NCI-H748 (cell line): ENCODE measurements at regions not wholly inside any gene's neighbourhood (a gene's known extent, or its start where the extent isn't known, plus 50 kb on each side); places are given as distances from the start of the nearest gene placed in this dataset.
A peak's percentile ranks its signal among the peaks of the same experiment; 100 is the strongest.
"Not testable (repeated sequence)": the region's sequence is repeated elsewhere in the genome, so short reads cannot be mapped to it uniquely, and the experiment has no call there.

Experiments used
- DNase-seq: peaks from one replicate; lab custom pipeline; 2025; ENCODE audit not compliant: unreplicated experiment; lab: John Stamatoyannopoulos, UW

GRCh38 chr11:38595359-38596016, 1997.5 kb upstream of the RAG2 start:
- DNase-seq: not testable (repeated sequence)

GRCh38 chr11:38594895-38595294, 1996.9 kb upstream of the RAG2 start:
- no peak for DNase-seq

DNA sequence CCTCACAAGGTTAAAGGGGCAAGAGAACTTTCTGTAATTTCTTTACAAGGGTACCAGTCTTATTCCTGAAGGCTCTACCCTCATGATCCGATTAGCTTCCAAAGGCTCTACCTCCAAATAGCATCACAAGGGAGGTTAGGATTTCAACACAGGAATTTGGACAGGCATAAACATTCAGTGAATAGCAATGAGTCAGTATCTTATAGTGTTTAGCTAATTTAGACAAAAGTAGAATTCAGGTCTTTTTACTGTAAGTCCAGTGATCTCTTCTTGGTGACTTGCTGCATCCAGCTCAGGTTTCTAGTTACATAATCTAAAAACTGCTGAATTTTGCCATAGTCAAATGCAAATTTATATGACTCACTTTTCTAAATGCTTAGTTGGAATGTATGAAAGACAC, 1995.6 kb upstream of the RAG2 start:
- no peak for DNase-seq

GRCh38 chr11:38582756-38583155, 1984.7 kb upstream of the RAG2 start:
- DNase-seq: no peak

- no peak for DNase-seq
Observed at GRCh38 chr11:38582151-38582550, 1984.1 kb upstream of the RAG2 start.

DNA sequence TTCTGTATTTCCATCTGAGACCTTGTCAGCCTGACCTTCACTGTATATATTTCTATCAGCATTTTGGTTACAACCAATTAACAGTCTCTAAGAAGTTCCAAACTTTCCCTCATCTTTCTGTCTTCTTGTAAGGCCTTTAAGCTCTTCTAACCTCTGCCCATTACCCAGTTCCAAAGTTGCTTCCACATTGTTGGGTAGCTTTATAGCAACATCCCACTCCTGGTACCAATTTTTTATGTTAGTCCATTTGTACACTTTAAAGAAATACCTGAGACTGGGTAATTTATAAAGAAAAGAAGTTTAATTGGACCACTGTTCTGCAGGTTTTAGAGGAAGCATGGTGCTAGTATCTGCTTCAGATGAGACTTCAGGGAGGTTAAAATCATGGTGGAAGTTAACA, 1979.7 kb upstream of the RAG2 start:
- DNase-seq: no peak

GRCh38 chr11:38562562-38562961, 1964.5 kb upstream of the RAG2 start:
- no peak for DNase-seq

DNA sequence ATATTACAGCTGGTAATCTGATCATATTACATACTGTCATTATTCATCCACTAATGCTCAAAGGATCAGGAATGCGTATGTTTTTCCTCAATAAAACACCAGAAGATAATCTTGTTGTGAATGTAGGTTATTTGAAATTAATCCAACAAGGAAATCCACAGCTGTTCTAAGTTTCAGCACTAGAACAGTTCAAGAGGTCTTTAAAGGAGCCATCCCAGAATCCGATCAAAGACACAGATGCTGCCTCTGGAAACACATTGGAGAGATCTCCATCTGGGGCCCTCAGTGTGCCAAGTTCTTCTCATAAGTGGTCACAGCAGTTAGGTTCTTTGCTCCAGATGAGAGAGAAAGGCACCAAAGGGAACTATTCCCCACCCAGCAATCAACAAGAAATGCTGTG, 1955.1 kb upstream of the RAG2 start:
- no peak for DNase-seq

GRCh38 chr11:38547462-38547861, 1949.4 kb upstream of the RAG2 start:
- DNase-seq: no peak

DNA sequence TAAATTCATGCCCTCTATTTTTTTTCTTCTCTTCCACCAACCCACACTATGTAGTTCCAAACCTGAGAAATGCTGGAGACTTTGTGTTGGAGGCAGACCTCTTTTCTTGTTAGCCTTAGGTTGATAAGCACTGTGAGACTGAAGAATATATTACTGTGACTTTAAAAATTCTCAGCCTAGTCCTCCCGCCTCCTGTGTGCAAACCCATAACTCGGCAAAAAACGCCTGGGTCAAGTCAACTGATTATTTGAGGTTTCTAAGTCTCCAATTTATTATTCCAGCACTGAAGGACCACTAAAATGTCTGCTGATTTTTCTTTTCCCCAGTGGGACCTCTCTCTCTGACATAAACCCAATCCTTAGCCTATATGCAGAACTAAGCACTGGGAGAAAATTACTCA, 1946.0 kb upstream of the RAG2 start:
- no peak for DNase-seq

- no peak for DNase-seq
Observed at GRCh38 chr11:38543311-38543710, 1945.3 kb upstream of the RAG2 start.

DNA sequence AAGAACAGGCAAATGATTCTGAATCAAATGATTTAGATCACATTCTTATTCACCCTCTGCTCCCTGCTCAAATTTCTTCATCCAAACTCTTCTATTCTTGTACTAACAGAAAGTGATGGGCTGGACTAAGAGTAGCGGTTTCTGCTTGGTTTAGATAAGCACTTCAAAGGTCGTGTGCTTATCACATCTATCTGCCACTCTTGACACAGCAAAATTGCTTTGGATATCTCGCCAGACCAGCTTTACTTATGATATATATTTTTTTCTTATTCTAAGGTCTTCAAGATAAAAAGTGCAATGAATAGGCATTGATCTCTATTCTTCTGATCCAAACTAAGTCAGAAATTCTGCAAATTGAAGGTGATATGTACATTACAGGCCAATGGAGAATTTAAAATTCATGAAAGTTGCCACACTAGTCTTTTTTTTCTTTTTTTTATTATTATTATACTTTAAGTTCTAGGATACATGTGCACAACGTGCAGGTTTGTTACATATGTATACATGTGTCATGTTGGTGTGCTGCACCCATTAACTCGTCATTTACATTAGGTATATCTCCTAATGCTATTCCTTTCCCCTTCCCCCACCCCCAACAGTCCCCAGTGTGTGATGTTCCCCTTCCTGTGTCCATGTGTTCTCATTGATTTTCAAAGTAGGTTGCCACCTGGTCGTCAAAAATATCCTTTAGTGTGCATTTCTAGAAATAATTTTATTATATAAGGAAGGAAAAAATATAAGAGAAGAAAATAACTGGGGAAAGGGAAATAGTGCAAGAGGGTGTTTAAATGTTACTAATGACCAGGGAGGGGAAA, 1941.0 kb upstream of the RAG2 start:
- DNase-seq: no peak

- DNase-seq: no peak
Observed at GRCh38 chr11:38530226-38530625, 1932.2 kb upstream of the RAG2 start.

GRCh38 chr11:38524945-38525344, 1926.9 kb upstream of the RAG2 start:
- no peak for DNase-seq

DNA sequence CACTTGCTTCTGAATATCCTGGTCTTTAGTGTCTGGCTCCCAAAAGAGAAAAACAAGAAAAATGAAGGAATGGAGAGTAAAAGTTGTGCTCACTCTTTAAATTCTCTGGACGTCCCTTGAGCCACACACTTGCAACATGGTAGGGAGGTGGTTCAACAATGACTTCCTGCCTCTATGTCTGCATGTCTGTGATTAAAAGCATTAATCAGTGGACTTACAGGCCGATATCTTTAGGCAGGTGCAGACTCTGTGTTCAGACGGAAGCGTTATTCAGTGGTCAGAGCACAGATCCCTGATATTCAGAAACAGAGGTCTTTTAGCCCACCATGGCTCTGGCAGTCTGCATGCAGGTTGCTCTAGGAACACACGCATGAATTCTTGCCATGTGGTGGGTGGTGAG, 1920.0 kb upstream of the RAG2 start:
- no peak for DNase-seq

DNA sequence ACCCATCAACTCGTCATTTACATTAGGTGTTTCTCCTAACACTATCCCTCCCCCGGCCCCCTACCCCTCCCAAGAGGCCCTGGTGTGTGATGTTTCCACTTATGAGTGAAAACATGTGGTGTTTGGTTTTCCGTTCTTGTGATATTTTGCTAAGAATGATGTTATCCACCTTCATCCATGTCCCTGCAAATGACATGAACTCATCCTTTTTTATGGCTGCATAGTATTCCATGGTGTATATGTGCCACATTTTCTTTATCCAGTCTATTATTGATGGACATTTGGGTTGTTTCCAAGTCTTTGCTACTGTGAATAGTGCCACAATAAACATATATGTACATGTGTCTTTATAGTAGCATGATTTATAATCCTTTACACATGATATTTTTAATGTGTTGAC, 1914.8 kb upstream of the RAG2 start:
- not testable (repeated sequence) for DNase-seq

GRCh38 chr11:38510041-38510440, 1912.0 kb upstream of the RAG2 start:
- DNase-seq: no peak

- no peak for DNase-seq
Observed at GRCh38 chr11:38503876-38504275, 1905.8 kb upstream of the RAG2 start.

- no peak for DNase-seq
Observed at GRCh38 chr11:38498721-38499120, 1900.7 kb upstream of the RAG2 start.

GRCh38 chr11:38491986-38492385, 1894.0 kb upstream of the RAG2 start:
- no peak for DNase-seq

DNA sequence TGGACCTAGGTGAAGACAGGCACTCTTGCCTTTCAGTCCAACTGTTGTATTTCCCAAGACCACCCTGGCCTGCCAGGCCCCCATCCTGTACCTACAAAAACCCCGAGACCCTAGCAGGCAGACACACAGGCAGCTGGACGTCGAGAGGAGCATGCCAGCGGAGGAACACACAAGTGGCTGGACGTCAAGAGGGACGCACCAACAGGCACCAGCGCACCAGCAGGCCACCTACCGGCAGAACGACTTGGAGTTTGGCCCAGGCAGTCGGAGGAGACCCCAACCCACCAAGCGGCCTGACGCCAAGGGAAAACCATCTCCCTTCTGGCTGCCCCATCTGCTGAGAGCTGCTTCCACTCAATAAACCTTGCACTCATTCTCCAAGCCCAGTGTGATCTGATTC, 1883.4 kb upstream of the RAG2 start:
- DNase-seq: peak; percentile 11

DNA sequence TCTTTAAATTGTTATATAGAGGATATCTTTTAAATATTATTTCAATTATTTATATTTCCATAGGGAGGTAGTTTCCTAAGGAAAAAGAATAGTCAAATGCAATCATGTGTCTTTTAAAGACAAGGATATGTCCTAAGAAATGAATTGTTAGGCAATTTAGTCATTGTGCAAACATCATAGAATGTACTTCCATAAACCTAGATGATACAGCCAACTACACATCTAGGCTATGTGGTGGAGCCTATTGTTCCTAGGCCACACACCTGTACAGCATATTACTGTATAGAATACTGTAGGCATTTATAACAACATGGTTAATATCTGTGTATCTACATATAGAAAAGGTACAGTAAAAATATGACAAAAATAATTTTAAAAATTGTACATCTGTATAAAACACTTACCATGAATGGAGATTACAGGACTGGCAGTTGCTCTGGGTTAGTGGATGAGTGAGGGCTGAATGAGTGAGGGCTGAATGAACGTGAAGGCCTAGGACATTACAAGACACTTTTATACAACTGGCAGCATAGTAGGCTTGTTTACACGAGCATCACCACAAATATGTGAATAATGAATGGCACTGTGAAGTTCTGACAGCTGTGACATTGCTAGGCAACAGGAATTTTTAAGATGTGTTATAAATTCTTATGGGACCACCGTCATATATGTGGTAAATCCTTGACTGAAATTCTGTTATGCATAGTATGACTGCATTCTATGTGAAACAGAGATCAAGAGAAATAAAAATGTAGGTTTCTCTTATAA, 1879.0 kb upstream of the RAG2 start:
- DNase-seq: no peak
